ENCODE measurements at regions not wholly inside any gene's neighbourhood (a gene's known extent, or its start where the extent isn't known, plus 50 kb on each side); places are given as distances from the start of the nearest gene placed in this dataset.

GRCh38 chr3:127124120-127124519 lies 68.8 kb upstream of the PRR23E start:
- no peak overlapping the region for H3K4me3 ChIP-seq (ENCODE audit: low read depth in 1 of 2, low read length in 2 of 2)
- H3K36me3 ChIP-seq (ENCODE audit: insufficient read depth, low read length), result no peaks in the 10 kb centered on the region
- H4K20me1 ChIP-seq (ENCODE audit: insufficient read depth, low read length), result no peaks in the 10 kb centered on the region
- no peaks in the 10 kb centered on the region for H3K9me3 ChIP-seq (ENCODE audit: insufficient read depth, low read length, severe bottlenecking)
- ATAC-seq (ENCODE audit: insufficient read depth, low read depth), result no peak
- H3K4me2 ChIP-seq (ENCODE audit: insufficient read depth, low read length), result no peak overlapping the region
- H3K27ac ChIP-seq (ENCODE audit: low read length), result no peak overlapping the region
- no peaks in the 10 kb centered on the region for H3K79me2 ChIP-seq (ENCODE audit: insufficient read depth, low read length)
- no peak overlapping the region for H3K9ac ChIP-seq (ENCODE audit: low read depth, low read length)
- TF ChIP-seq, protein P1, sequence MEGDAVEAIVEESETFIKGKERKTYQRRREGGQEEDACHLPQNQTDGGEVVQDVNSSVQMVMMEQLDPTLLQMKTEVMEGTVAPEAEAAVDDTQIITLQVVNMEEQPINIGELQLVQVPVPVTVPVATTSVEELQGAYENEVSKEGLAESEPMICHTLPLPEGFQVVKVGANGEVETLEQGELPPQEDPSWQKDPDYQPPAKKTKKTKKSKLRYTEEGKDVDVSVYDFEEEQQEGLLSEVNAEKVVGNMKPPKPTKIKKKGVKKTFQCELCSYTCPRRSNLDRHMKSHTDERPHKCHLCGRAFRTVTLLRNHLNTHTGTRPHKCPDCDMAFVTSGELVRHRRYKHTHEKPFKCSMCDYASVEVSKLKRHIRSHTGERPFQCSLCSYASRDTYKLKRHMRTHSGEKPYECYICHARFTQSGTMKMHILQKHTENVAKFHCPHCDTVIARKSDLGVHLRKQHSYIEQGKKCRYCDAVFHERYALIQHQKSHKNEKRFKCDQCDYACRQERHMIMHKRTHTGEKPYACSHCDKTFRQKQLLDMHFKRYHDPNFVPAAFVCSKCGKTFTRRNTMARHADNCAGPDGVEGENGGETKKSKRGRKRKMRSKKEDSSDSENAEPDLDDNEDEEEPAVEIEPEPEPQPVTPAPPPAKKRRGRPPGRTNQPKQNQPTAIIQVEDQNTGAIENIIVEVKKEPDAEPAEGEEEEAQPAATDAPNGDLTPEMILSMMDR (IDR thresholded peaks at IDR 0.05; ENCODE audit: borderline replicate concordance, extremely low read depth, low read length, poor library complexity, severe bottlenecking), result no peak
- TF ChIP-seq EZH2 (IDR thresholded peaks at IDR 0.05; ENCODE audit: borderline replicate concordance, low read depth, low read length, severe bottlenecking), result no peak
- peaks cover 6% of the 10 kb centered on the region for H3K27me3 ChIP-seq (ENCODE audit: insufficient read depth, low read length, poor library complexity)
- H2AFZ ChIP-seq (ENCODE audit: low read depth, low read length), result no peak overlapping the region
- H3K4me1 ChIP-seq (ENCODE audit: insufficient read depth, low read length), result no peaks in the 10 kb centered on the region
- no peak for DNase-seq

DNA sequence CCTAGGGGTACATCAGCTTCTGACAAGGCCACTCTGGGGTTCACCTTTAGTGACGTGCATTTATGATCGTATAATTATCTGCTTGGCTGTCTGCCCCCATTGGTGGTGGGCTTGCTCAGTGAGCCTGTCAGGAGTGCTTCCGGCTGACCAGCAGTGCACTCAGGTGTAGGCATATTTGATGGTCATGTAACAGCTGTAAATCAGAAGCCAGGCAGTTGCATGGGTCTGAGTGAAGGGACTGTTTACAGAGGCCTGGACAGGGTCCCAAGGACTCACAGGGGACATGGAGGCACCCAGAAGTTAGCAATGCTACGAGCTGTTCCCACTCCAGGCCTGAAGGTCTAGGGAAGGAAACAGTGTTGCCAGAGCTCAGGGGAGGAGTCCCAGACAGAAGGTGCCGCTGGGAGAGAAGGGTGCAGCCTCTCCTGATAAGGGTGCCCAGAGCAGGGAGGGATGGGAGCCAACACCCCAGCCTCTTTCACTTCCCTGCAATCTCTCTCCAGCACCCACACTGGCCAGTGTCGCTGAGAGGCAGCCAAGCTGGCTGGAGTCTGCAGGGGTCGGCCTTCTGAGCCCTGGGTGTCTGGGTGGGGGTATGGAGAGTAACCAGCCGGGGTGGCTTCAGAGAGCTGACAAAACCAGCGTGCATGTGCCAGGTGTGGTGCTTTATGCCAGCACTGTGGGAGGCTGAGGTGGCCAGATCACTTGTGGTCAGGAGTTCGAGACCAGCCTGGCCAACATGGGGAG lies 61.3 kb upstream of the PRR23E start:
- ATAC-seq (ENCODE audit: insufficient read depth, low read depth), result no peak
- H3K4me3 ChIP-seq (ENCODE audit: low read depth in 1 of 2, low read length in 2 of 2), result no peak overlapping the region
- no peak overlapping the region for H3K27ac ChIP-seq (ENCODE audit: low read length)
- H3K27me3 ChIP-seq (ENCODE audit: insufficient read depth, low read length, poor library complexity), result peaks cover 6% of the 10 kb centered on the region
- H3K9ac ChIP-seq (ENCODE audit: low read depth, low read length), result no peak overlapping the region
- no peak overlapping the region for H2AFZ ChIP-seq (ENCODE audit: low read depth, low read length)
- no peaks in the 10 kb centered on the region for H3K4me1 ChIP-seq (ENCODE audit: insufficient read depth, low read length)
- H3K36me3 ChIP-seq (ENCODE audit: insufficient read depth, low read length), result no peaks in the 10 kb centered on the region
- TF ChIP-seq, protein P1 (IDR thresholded peaks at IDR 0.05; ENCODE audit: borderline replicate concordance, extremely low read depth, low read length, poor library complexity, severe bottlenecking), result no peak
- TF ChIP-seq EZH2 (IDR thresholded peaks at IDR 0.05; ENCODE audit: borderline replicate concordance, low read depth, low read length, severe bottlenecking), result no peak
- H3K79me2 ChIP-seq (ENCODE audit: insufficient read depth, low read length), result no peaks in the 10 kb centered on the region
- no peaks in the 10 kb centered on the region; the same call in 1 of the 2 replicates for H4K20me1 ChIP-seq (ENCODE audit: insufficient read depth, low read length)
- DNase-seq, result no peak
- H3K4me2 ChIP-seq (ENCODE audit: insufficient read depth, low read length), result no peak overlapping the region
- H3K9me3 ChIP-seq (ENCODE audit: insufficient read depth, low read length, severe bottlenecking), result no peaks in the 10 kb centered on the region

DNA sequence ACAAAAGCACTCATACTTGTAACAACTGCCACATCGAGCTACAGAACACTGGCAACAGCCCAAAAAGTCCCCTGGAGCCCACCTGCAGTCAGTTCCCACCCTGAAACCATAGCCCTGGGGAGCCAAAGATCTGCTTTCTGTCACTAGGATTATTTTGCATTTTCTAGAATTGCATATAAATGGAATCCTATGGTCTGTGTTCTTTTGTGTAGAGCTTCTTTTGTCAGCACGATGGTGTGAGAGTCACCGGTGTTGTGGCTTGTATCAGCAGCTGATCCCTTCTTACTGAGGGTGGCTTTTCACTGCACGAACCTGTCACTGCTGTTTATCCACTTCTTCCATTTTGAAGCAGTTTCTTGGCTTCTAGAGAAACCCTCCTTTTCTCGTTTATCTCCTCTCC lies 60.1 kb upstream of the PRR23E start:
- no peak for ATAC-seq (ENCODE audit: insufficient read depth, low read depth)
- TF ChIP-seq EZH2 (IDR thresholded peaks at IDR 0.05; ENCODE audit: borderline replicate concordance, low read depth, low read length, severe bottlenecking), result no peak
- TF ChIP-seq, protein P1 (IDR thresholded peaks at IDR 0.05; ENCODE audit: borderline replicate concordance, extremely low read depth, low read length, poor library complexity, severe bottlenecking), result no peak
- no peaks in the 10 kb centered on the region for H3K27me3 ChIP-seq (ENCODE audit: insufficient read depth, low read length, poor library complexity)

More for the DNA sequence above, 60.1 kb upstream of the PRR23E start:
- Histone ChIP-seq H3K36me3 (ENCODE audit: insufficient read depth, low read length) (no peaks in the 10 kb centered on the region), H3K27ac (ENCODE audit: low read length) (no peak overlapping the region), H2AFZ (ENCODE audit: low read depth, low read length) (no peak overlapping the region), H3K4me2 (ENCODE audit: insufficient read depth, low read length) (no peak overlapping the region), H3K9ac (ENCODE audit: low read depth, low read length) (no peak overlapping the region), H3K9me3 (ENCODE audit: insufficient read depth, low read length, severe bottlenecking) (no peaks in the 10 kb centered on the region), H4K20me1 (ENCODE audit: insufficient read depth, low read length) (peaks cover 2% of the 10 kb centered on the region; the same call in 1 of the 2 replicates), H3K79me2 (ENCODE audit: insufficient read depth, low read length) (no peaks in the 10 kb centered on the region), H3K4me3 (ENCODE audit: low read depth in 1 of 2, low read length in 2 of 2) (no peak overlapping the region), H3K4me1 (ENCODE audit: insufficient read depth, low read length) (no peaks in the 10 kb centered on the region)
- no peak for DNase-seq
